ENCODE measurements at regions not wholly inside any gene's neighbourhood (a gene's known extent, or its start where the extent isn't known, plus 50 kb on each side); places are given as distances from the start of the nearest gene placed in this dataset.

- TF ChIP-seq GATA2 (IDR thresholded peaks at IDR 0.05; ENCODE audit: low read depth, low read length) = no peak
- TF ChIP-seq GATA3 (IDR thresholded peaks at IDR 0.05; ENCODE audit: low read depth, low read length) = no peak
These were observed 214.0 kb downstream of the IRS2 start for GRCh38 chr13:109572389-109572788.
